DOHH2 (cell line): ENCODE measurements at regions not wholly inside any gene's neighbourhood (a gene's known extent, or its start where the extent isn't known, plus 50 kb on each side); places are given as distances from the start of the nearest gene placed in this dataset.

Source experiments
- H3F3A ChIP-seq: fragments of 200-600 bp; sonication (generic), shearing (Covaris generic); 2 replicates; pipeline ENCODE4 v1.6.0; 2016; ENCODE audit warnings: antibody characterized with exemption, mild to moderate bottlenecking; ENCODE audit not compliant: control insufficient read depth, insufficient read depth
- H3K27ac ChIP-seq: fragments of 200-600 bp; sonication (generic); 2 replicates; pipeline ENCODE4 v1.5.1; 2014; ENCODE audit warnings: low read depth, mild to moderate bottlenecking, low read length, moderate library complexity
- H3K27me3 ChIP-seq: fragments of 200-600 bp; sonication (generic); 2 replicates; pipeline ENCODE4 v1.6.1; 2014; ENCODE audit warnings: mild to moderate bottlenecking, low read length, mixed read lengths; ENCODE audit not compliant: control insufficient read depth
- H3K36me3 ChIP-seq: fragments of 200-600 bp; sonication (generic); 2 replicates; pipeline ENCODE4 v1.6.1; 2014; ENCODE audit warnings: mild to moderate bottlenecking, low read length, moderate library complexity, mixed read lengths; ENCODE audit not compliant: control insufficient read depth
- H3K4me1 ChIP-seq: fragments of 200-600 bp; sonication (generic); 2 replicates; pipeline ENCODE4 v1.6.1; 2014; ENCODE audit warnings: mild to moderate bottlenecking, low read length, mixed read lengths; ENCODE audit not compliant: control insufficient read depth
- H3K4me2 ChIP-seq: fragments of 200-600 bp; sonication (generic); 2 replicates; pipeline ENCODE4 v1.6.0; 2014; ENCODE audit warnings: mild to moderate bottlenecking, low read length, moderate library complexity
- H3K4me3 ChIP-seq: fragments of 200-600 bp; sonication (generic); 2 replicates; pipeline ENCODE4 v1.5.1; 2014; ENCODE audit warnings: mild to moderate bottlenecking, low read length, mixed read lengths
- H3K79me2 ChIP-seq: fragments of 200-600 bp; sonication (generic); 2 replicates; pipeline ENCODE4 v1.6.1; 2014; ENCODE audit warnings: mild to moderate bottlenecking, low read length, mixed read lengths; ENCODE audit not compliant: control insufficient read depth
- H3K9me2 ChIP-seq: fragments of 200-600 bp; sonication (generic); replicated peaks from 2 replicates; pipeline ENCODE4 v1.6.1; 2014; ENCODE audit warnings: mild to moderate bottlenecking, low read length, mixed read lengths; ENCODE audit not compliant: control insufficient read depth
- H3K9me3 ChIP-seq: fragments of 200-600 bp; sonication (generic); 2 replicates; pipeline ENCODE4 v1.6.1; 2014; ENCODE audit warnings: antibody characterized with exemption, low read length, mixed read lengths; ENCODE audit not compliant: control insufficient read depth, insufficient read depth
- H4K20me1 ChIP-seq: fragments of 200-600 bp; sonication (generic); 2 replicates; pipeline ENCODE4 v1.6.0; 2014; ENCODE audit warnings: low read depth, mild to moderate bottlenecking, antibody characterized with exemption, low read length, moderate library complexity; ENCODE audit not compliant: control insufficient read depth, insufficient read depth
- CTCF ChIP-seq: fragments of 200-600 bp; sonication (generic); IDR thresholded peaks from one replicate; pipeline ENCODE4 v1.5.1; 2014; ENCODE audit warnings: antibody characterized with exemption, mild to moderate bottlenecking, low read depth, low read length; ENCODE audit not compliant: poor library complexity, severe bottlenecking
- EZH2phosphoT487 ChIP-seq: fragments of 200-600 bp; sonication (generic); IDR thresholded peaks from 2 replicates; pipeline ENCODE4 v1.6.1; 2017; ENCODE audit warnings: borderline replicate concordance, mild to moderate bottlenecking, antibody characterized with exemption, low read length, moderate library complexity, mixed read lengths

GRCh38 chr5:173411791-173412555, 83.8 kb upstream of the STC2 start:
- Histone ChIP-seq H3K27me3 (no peaks in the 10 kb centered on the region), H3K27ac (no peak overlapping the region)

GRCh38 chr5:173410459-173411233, 82.4 kb upstream of the STC2 start:
- Histone ChIP-seq H3K27me3 (no peaks in the 10 kb centered on the region), H3K4me2 (no peak overlapping the region), H3F3A (no peaks in the 10 kb centered on the region), H3K4me1 (no peaks in the 10 kb centered on the region), H3K9me2 (no peaks in the 10 kb centered on the region), H3K36me3 (no peaks in the 10 kb centered on the region), H3K79me2 (no peaks in the 10 kb centered on the region), H4K20me1 (no peaks in the 10 kb centered on the region), H3K4me3 (no peak overlapping the region), H3K27ac (no peak overlapping the region), H3K9me3 (no peaks in the 10 kb centered on the region)
- no peak for TF ChIP-seq EZH2phosphoT487
- TF ChIP-seq CTCF = no peak

More at GRCh38 chr5:173411791-173412555, 83.8 kb upstream of the STC2 start:
- no peaks in the 10 kb centered on the region for H3K9me3 ChIP-seq
- H3K79me2 ChIP-seq = no peaks in the 10 kb centered on the region
- H3K36me3 ChIP-seq = no peaks in the 10 kb centered on the region
- no peaks in the 10 kb centered on the region for H4K20me1 ChIP-seq
- no peaks in the 10 kb centered on the region for H3F3A ChIP-seq
- no peak overlapping the region for H3K4me2 ChIP-seq
- H3K9me2 ChIP-seq = no peaks in the 10 kb centered on the region
- no peak overlapping the region for H3K4me3 ChIP-seq
- TF ChIP-seq CTCF = no peak
- no peak for TF ChIP-seq EZH2phosphoT487
- H3K4me1 ChIP-seq = no peaks in the 10 kb centered on the region

GRCh38 chr5:173408946-173409345, 80.7 kb upstream of the STC2 start:
- Histone ChIP-seq H3K9me2 (no peaks in the 10 kb centered on the region), H3K36me3 (no peaks in the 10 kb centered on the region), H3K79me2 (no peaks in the 10 kb centered on the region), H3K4me3 (no peak overlapping the region), H4K20me1 (no peaks in the 10 kb centered on the region), H3K4me2 (no peak overlapping the region), H3F3A (no peaks in the 10 kb centered on the region), H3K9me3 (no peaks in the 10 kb centered on the region), H3K27ac (no peak overlapping the region), H3K4me1 (no peaks in the 10 kb centered on the region), H3K27me3 (no peaks in the 10 kb centered on the region)
- TF ChIP-seq CTCF (no peak), EZH2phosphoT487 (no peak)
